Lower lobe of right lung (tissue), 2 donors: ENCODE measurements at regions not wholly inside any gene's neighbourhood (a gene's known extent, or its start where the extent isn't known, plus 50 kb on each side); places are given as distances from the start of the nearest gene placed in this dataset.

Experiments
- ATAC-seq, 2 donors: fragments of 200-7000 bp; cut with Tn5 transposase; one replicate each; pipeline ENCODE4 v1.9.1; 2020 to 2022; ENCODE audit warnings: mild to moderate bottlenecking in 2 of 2, moderate library complexity in 2 of 2
- DNase-seq: peaks from one replicate; pipeline ENCODE4 v3.0.0-alpha.2; 2020
- H3K27ac ChIP-seq: fragments of 200-600 bp; one replicate; pipeline ENCODE4 v1.8.0; 2022
- H3K27me3 ChIP-seq: fragments of 200-600 bp; one replicate; pipeline ENCODE4 v1.8.0; 2022; ENCODE audit warnings: low read depth
- H3K36me3 ChIP-seq: fragments of 200-600 bp; one replicate; pipeline ENCODE4 v1.8.0; 2022; ENCODE audit warnings: mild to moderate bottlenecking
- H3K4me1 ChIP-seq: fragments of 200-600 bp; one replicate; pipeline ENCODE4 v1.8.0; 2022
- H3K4me3 ChIP-seq: fragments of 200-600 bp; one replicate; pipeline ENCODE4 v1.8.0; 2022; ENCODE audit warnings: mild to moderate bottlenecking
- H3K9me3 ChIP-seq: fragments of 200-600 bp; one replicate; pipeline ENCODE4 v1.8.0; 2022
- intact Hi-C: fragments of 100-400 bp; cut with DNase I; formaldehyde crosslinking; loops from one replicate; pipeline ENCODE4 v1.11.0; 2022
- TF ChIP-seq, protein P1 (sequence below): fragments of 200-600 bp; IDR thresholded peaks from one replicate; pipeline ENCODE4 v1.8.0; 2022; ENCODE audit warnings: antibody characterized with exemption, mild to moderate bottlenecking
- donor health status: DM: no; HTN: yes; CAD: no; lungs with severe emphysema.

GRCh38 chr1:230536641-230537155 is 105.6 kb upstream of the COG2 start:
- H3K4me3 ChIP-seq, result no peak overlapping the region
- H3K27me3 ChIP-seq, result no peaks in the 10 kb centered on the region
- TF ChIP-seq, protein P1, sequence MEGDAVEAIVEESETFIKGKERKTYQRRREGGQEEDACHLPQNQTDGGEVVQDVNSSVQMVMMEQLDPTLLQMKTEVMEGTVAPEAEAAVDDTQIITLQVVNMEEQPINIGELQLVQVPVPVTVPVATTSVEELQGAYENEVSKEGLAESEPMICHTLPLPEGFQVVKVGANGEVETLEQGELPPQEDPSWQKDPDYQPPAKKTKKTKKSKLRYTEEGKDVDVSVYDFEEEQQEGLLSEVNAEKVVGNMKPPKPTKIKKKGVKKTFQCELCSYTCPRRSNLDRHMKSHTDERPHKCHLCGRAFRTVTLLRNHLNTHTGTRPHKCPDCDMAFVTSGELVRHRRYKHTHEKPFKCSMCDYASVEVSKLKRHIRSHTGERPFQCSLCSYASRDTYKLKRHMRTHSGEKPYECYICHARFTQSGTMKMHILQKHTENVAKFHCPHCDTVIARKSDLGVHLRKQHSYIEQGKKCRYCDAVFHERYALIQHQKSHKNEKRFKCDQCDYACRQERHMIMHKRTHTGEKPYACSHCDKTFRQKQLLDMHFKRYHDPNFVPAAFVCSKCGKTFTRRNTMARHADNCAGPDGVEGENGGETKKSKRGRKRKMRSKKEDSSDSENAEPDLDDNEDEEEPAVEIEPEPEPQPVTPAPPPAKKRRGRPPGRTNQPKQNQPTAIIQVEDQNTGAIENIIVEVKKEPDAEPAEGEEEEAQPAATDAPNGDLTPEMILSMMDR, result no peak
- no peaks in the 10 kb centered on the region for H3K36me3 ChIP-seq
- intact Hi-C loops, result no loop called here
- DNase-seq, result no peak
- peaks cover 11% of the 10 kb centered on the region for H3K9me3 ChIP-seq
- no peaks in the 10 kb centered on the region for H3K4me1 ChIP-seq
- no peak for ATAC-seq
- H3K27ac ChIP-seq, result no peak overlapping the region

- no peak overlapping the region for H3K27ac ChIP-seq
- intact Hi-C loops, result no loop called here
- ATAC-seq (no peak), DNase-seq (no peak)
- H3K9me3 ChIP-seq, result peaks cover 11% of the 10 kb centered on the region
- H3K36me3 ChIP-seq, result no peaks in the 10 kb centered on the region
- no peak overlapping the region for H3K4me3 ChIP-seq
- no peaks in the 10 kb centered on the region for H3K27me3 ChIP-seq
- TF ChIP-seq, protein P1, result no peak
- no peaks in the 10 kb centered on the region for H3K4me1 ChIP-seq
Observed at GRCh38 chr1:230534224-230534623, 108.1 kb upstream of the COG2 start.

DNA sequence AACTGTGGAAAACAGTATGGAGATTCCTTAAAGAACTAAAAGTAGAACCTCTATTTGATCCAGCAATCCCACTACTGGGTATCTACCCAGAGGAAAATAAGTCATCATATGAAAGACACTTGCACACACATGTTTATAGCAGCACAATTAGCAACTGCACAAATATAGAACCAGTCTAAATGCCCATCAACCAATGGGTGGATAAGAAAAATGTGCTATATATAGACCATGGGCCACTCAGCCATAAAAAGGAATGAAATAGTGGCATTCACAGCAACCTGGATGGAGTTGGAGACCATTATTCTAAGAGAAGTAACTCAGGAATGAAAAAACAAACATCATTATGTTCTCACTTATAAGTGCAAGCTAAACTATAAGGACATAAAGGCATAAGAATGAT is 105.0 kb upstream of the PGBD5 start:
- no peak for ATAC-seq
- Histone ChIP-seq H3K4me3 (no peak overlapping the region), H3K36me3 (no peaks in the 10 kb centered on the region), H3K27ac (no peak overlapping the region), H3K4me1 (no peaks in the 10 kb centered on the region), H3K27me3 (no peaks in the 10 kb centered on the region), H3K9me3 (peaks cover 11% of the 10 kb centered on the region)
- no peak for DNase-seq
- intact Hi-C loops, result no loop called here
- TF ChIP-seq, protein P1, result no peak

DNA sequence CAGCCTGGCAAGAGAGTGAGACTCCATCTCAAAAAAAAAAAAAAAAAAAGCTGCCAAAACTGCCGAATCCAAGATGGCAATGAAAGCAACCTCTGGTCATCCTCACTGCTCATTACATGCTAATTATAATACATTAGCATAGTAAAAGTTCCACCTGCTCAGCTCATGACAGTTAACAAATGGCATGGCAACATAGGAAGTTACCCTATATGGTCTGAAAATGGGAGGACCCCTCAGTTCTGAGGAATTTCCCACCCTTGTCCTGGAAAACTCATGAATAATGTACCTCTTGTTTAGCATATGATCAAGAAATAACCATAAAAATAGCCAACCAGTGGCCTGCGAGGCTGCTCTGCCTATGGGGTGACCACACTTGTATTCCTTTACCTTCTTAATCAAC is 93.1 kb upstream of the PGBD5 start:
- no peak for ATAC-seq
- no peaks in the 10 kb centered on the region for H3K27me3 ChIP-seq
- no peaks in the 10 kb centered on the region for H3K36me3 ChIP-seq
- H3K27ac ChIP-seq, result no peak overlapping the region
- no peak for DNase-seq
- H3K9me3 ChIP-seq, result no peaks in the 10 kb centered on the region
- H3K4me1 ChIP-seq, result no peaks in the 10 kb centered on the region
- intact Hi-C loops, result no loop called here
- H3K4me3 ChIP-seq, result no peak overlapping the region
- TF ChIP-seq, protein P1, result no peak

DNA sequence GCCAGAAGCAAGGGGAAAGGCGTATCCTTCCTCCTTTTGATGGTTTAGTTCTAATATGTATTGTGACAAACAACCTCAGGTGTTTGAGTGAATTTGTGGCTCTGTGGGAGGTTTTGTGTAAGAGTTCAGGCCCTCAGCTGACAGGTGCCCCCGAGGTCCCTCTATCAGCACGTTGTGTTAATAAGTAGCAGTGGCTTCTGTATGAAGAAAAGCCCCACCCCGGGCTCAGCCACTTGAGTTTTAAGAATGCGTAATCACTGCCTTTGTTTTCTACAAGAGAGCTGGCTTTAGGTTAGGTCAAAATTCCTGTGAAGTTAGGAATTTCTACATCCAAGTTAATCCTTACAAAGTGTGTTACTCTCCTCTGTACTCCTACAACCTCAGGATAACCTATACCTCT is 92.4 kb upstream of the PGBD5 start:
- Histone ChIP-seq H3K4me1 (no peaks in the 10 kb centered on the region), H3K4me3 (no peak overlapping the region), H3K27me3 (no peaks in the 10 kb centered on the region), H3K36me3 (no peaks in the 10 kb centered on the region), H3K9me3 (no peaks in the 10 kb centered on the region), H3K27ac (no peak overlapping the region)
- intact Hi-C loops, result no loop called here
- TF ChIP-seq, protein P1, result no peak
- peak in 1 of 2 donors; percentile 59 for ATAC-seq
- no peak for DNase-seq

- no peaks in the 10 kb centered on the region for H3K4me1 ChIP-seq
- H3K27me3 ChIP-seq, result no peaks in the 10 kb centered on the region
- no peaks in the 10 kb centered on the region for H3K36me3 ChIP-seq
- no peak overlapping the region for H3K4me3 ChIP-seq
- no peaks in the 10 kb centered on the region for H3K9me3 ChIP-seq
- DNase-seq (no peak), ATAC-seq (peak; percentile 76 to 90)
- H3K27ac ChIP-seq, result no peak overlapping the region
- intact Hi-C loops, result no loop called here
- TF ChIP-seq, protein P1, result no peak
Observed at GRCh38 chr1:230517786-230518185, 91.7 kb upstream of the PGBD5 start.
